HG03060 (cell line): ENCODE measurements at regions not wholly inside any gene's neighbourhood (a gene's known extent, or its start where the extent isn't known, plus 50 kb on each side); places are given as distances from the start of the nearest gene placed in this dataset.

Experiments
- ATAC-seq: cut with Tn5 transposase; IDR thresholded peaks from one replicate; pipeline ENCODE4 v1.9.1; 2021; ENCODE audit warnings: low read depth, moderate number of reproducible peaks; ENCODE audit not compliant: unreplicated experiment

GRCh38 chr10:31261511-31262311 lies 57.3 kb upstream of the ZEB1 start:
- no peak for ATAC-seq

- ATAC-seq: no peak
These were observed 56.3 kb upstream of the ZEB1 start for GRCh38 chr10:31262672-31263071.

GRCh38 chr10:31263903-31264302 lies 55.1 kb upstream of the ZEB1 start:
- no peak for ATAC-seq

- ATAC-seq: no peak
These were observed 50.3 kb upstream of the ZEB1 start for GRCh38 chr10:31268444-31269303.
